GM19463 (cell line): ENCODE measurements at regions not wholly inside any gene's neighbourhood (a gene's known extent, or its start where the extent isn't known, plus 50 kb on each side); places are given as distances from the start of the nearest gene placed in this dataset.

ENCODE experiments used
- ATAC-seq: cut with Tn5 transposase; IDR thresholded peaks from one replicate; pipeline ENCODE4 v1.9.1; 2021; ENCODE audit warnings: mild to moderate bottlenecking, moderate library complexity; ENCODE audit not compliant: unreplicated experiment

DNA sequence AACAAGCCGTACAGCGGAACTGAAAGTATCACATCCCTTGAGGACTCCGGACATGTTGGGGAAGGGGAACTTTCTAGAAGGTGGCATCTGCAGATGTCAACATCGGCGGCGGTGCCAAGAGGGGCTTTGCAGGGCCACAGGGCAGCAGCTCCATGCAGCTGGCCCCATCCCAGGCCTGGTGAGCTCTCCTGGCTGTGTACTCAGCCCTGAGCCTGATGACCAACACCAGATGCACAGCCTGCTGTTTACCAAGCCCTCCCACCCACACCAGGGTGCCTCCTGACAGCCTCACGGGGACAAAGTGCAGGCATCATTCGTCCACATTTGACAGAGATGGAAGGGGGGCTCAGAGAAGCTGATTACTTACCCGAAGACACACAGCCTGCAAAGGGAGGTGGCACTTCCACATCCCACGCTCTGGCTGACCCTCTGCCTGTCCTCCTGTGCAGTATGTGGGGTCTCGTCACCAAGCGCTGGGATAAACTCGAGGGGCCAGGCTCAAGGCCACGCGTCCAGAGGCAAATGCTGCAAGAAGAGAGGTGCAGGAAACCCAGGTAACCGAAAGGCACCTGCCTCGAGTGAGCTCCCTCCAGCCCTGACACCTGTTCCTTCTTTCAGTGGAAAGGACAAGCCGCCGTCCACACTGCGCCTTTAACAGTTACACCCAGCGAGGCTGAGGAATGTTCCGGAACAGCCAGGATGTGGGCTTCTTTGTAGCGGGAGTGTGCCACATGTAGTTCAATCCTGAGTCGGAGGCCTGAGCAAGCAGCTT is 69.0 kb upstream of the ASAP2 start:
- ATAC-seq, result no peak

DNA sequence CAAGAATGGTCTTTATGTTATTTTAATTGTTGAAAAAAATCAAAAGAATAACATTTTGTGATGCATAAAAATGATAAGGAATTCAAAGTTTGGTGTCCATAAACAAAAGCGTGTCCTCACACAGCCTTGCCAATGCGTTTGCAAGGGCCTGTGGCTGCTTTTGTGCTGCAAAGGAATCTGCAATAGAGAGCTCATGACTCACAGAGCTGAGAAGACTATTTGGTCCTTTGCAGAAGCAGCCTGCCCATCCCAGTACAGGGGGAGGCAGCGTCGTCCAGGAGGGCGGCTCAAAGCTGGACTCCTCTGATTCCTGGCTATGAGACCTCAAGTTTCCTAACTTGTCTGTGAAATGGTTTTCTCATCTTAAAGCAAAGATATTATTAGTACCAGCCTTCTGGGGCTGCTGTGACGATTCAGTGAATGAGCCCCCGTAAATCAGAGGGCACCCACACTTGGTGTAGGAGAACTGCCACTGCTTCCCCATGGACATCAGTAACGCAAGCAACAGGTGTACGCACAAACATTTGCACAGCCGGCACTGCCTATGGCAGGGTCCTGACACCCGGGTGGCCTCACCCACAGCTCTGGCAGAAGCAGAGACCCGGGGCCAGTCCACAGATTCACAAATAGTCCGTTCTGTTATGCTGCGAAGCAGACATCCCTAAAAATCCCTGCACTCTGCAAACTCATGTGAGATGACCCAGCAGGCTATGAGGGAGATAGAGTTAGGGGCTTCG is 70.6 kb upstream of the ASAP2 start:
- no peak for ATAC-seq

DNA sequence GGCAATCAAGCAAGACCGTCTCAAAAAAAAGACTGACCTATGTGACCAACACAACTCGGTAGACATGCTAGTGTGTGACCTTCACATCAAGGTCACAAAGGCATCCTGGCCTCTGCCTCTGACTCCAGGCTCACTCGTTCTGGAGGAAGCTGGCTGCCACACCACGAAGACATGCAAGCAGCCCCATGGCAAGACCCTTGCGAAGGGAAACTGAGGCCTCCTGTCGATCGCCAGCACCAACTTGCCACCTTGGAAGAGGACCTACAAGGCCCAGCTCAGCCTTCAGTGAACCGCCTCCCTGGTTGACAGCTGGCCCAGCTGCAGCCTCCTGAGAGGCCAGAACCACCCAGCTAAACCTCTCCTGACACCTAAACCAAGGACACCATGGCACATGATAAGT is 79.3 kb upstream of the ASAP2 start:
- no peak for ATAC-seq

DNA sequence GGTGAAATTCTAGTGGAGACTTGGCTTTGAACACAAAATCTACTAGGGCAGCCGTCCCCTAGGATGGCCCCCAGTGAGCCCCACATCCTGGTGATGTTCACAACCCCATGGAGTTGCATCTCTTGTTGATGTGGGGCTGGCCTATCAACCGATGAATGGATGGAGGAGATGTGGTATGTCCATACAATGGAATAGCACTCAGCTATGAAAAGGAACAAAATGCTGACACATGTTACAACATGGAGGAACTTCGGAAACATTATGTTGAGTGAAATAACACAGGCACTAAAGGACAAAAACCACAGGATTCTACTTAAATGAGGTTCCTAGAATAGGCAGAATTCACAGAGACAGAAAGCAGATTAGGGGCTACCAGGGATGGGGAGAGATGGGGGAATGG is 80.1 kb upstream of the ASAP2 start:
- no peak for ATAC-seq

DNA sequence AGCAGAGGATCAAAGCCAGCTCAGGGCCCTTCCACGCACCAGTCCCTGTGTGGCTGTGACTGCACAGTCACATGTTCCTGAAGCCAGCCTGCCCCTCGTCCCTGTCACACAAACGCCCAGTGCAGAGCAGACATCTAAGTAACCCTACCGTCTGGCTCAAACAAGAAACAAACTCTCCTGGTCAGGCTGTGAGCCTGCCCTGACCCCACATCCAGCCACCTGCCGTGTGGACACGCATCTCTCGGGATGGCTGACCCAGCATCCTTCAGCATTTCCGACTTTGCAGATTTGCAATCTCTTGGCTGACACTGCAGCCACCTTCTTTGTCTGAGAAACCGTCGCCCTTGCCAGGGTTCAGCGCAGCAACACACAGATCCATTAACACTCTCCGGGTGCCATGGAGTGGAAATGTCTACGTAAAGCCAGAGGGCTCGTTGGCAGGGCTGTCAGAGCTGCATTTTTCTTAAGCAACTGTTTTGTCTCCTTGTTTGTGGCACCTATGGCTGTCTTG is 82.3 kb upstream of the ASAP2 start:
- no peak for ATAC-seq

DNA sequence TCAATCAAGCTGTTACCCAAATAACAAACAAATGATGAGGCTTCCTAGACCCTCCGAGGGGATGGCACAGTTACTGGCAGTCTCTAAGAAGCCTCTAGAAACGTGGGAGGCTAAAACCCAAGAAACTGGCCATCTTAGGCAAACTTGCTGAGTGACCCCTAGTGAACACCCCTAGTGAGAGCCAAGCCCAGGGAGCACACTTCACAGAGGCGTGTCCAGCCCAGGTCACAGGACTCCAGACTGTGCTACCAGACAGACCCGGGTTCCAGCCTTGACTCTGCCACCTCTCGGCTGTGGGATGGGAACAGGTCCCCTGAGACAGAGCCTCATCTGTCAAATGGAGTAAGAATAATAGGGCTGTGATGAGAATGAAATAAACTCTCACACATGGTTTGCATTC is 83.5 kb upstream of the ASAP2 start:
- no peak for ATAC-seq

DNA sequence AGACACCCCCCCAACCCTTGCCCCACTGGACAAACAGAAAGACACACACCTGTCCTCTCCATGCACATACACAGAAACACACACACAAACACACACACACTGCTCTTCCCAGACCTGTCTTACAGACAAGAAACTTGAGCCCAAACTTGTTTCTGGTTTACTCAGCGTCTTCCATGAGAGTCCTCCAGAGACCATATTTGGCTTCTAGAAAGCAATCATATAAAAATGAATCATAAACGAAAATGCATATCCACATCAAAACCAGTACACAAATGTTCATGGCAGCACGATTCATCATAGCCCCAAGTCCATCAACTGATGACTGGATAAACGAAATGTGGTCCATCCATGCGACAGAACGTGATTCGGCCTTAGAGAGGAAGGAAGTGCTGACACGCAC is 84.2 kb upstream of the ASAP2 start:
- no peak for ATAC-seq

DNA sequence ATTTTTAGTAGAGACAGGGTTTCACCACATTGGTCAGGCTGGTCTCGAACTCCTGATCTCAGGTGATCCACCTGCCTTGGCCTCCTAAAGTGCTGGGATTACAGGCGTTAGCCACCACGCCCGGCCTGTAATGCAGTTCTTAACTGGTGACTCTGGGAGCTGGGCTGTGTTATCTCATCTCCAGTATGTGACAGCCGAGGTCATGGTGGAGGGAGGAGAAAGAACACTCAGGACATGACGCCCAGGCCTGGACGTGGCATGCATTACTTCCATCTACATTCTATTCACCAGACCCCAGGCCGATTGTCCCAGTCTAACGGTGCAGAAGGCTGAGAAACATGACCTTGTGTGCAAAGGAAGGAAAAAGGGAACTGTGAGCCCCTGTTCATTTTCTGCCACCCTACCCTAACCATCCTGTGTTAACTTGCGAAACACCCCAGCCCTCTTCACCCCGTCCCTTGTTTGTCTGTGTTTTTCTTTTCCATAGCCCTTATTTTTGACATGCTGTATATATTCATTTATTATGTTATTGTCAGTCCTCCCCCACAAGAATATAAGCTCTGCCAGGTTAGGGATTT is 88.1 kb upstream of the ASAP2 start:
- no peak for ATAC-seq

DNA sequence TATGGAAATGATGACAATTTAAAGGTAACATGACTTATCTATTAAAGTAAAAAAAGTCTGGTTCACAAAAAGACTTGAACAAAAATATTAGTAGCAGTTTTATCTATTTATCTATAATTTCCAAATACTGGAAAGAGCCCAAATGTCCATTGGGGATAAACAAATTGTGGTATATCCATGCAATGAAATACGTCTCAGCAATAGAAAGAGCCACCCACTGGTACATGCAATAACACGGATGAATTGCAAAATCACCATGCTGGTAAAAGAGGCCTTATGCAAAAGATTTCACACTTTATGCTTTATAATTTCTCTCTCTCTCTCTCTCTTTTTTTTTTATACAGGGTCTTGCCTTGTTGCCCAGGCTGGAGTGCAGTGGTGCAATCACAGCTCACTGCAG is 91.4 kb upstream of the ASAP2 start:
- ATAC-seq, result no peak

DNA sequence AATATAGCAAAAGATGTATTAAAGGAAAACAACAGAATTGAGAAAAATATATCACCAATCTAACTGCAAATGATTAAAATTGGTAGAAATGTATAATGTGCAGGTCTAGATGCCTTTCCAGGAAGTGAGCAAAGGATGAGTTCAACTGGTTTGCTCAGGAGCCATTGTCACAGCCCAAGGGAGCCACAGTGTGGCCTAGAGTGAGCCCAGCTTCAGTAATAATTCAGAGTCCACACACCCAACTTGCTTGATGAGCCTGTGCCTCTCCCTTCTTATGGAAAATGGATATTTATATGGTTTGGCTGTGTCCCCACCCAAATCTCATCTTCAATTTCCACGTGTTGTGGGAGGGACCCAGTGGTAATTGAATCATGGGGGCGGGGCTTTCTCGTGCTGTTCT is 92.2 kb upstream of the ASAP2 start:
- ATAC-seq, result no peak

DNA sequence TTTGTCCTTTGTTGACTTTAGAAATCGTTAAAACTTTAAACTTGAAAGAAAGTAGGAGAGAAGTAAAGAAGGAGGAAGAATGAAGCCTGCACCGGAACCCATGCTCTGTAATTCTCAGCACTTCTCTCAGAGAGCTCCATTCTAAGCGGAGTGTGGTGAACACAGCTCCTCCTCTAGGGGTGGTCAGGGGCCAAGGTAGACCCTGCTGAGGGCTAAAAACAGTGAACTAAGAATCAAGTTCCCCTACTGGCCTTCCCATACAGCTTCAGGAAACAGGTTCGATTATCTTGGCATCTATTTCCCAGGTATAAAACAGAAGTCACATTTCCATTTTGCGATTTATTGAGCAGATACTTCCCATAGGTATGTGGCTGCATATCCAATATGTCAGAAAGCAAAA is 92.7 kb upstream of the ASAP2 start:
- ATAC-seq, result no peak

DNA sequence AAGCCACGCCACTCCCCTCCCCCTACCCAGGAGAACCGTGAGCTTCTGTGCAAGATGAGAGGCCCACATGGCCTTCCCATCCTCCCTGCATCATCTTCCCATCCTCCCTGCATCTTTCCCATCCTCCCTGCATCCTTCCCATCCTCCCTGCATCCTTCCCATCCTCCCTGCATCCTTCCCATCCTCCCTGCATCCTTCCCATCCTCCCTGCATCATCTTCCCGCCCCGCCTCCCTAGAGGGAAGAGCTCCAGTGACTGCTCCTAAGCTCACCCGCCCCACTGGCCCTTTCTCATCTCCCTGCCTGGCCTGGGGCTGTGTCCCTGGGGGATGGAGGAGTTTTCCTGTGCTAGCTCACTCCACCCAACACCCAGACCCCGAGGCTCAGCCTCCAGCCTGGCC is 93.3 kb upstream of the ASAP2 start:
- ATAC-seq, result no peak

DNA sequence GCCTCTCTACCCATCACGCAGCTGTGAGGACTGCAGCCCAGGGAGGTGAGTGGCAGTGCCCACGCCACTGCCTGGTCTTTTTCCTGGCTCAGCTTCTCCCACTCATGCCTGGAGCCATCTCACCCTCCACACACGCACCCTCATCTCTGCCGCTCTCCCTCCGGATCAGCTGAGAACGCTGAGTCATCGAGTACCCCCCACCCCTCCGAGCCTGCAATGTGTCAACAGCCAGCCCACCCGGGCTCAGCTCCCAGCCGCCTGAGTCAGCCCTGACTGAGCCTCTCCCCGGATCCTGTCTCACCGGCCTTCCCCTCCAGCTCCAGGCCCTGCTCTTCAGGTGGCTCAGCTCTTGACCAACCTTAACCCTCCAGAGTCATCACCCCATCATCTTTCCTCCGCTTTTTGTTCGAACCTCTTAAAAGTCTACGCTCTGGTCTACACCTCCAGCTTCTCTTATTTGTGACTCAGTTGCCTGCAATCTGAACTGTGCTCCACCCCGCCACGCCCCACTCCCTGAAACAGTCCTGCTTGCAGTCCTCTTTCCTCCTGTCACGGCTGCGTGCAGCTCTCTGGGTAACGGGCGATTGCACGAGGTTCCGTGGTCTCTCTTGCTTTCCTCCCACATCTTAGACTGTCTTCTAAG is 94.4 kb upstream of the ASAP2 start:
- no peak for ATAC-seq

DNA sequence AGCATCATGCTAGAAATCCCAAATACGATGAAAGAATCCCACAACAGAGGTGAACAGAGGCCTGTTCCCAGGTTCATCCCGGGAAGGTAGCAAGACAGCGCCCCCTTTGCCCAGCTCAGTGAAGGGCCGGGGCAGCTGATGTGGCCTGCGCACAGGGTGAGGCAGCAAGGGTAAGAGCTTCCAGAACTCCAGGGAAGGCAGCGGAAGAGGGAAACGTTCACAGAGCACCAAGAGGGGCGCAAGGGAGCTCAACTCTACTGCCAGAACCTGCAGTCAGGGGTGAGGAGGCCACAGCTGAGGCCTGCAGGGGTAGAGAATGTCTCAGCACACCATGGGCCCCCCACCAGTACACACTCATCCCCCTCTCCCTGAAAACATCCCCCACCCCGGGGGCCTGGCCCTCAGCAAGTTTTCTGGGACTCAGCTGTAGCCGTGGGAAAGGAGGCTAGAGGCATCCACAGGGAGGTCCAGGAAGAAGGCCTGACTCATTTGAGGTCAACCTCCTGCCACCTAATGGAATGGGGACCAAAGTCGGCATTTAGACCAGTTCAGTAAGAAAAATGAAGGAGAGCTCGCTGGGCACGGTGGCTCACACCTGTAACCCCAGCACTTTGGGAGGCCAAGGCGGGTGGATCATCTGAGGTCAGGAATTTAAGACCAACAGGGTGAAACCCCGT is 95.6 kb upstream of the ASAP2 start:
- no peak for ATAC-seq

DNA sequence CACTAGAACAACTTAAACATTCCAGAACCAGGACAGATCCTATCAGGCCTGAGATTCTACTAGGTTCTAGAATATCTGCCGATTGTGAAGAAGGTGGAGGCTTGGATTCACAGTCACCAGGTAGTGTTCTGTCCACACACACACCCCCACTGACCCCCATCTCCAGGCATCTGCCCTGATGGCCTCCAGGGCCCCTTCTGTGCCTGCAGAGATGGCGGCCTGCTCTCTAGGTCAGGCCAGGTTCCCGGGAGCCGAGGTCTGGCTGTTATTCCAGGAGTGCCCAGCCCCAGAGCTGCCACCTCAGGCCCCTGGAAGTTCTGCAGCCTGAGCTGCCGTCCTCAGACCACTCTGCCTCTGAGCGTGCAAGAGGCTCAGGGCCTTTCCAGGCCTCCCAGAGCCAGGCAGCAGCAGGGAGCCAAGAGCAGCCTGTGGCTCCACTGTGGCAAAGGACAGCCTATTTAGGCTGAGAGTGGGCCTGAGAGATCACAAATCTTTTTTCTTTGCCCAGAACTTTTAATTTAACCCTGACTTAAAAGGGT is 96.2 kb upstream of the ASAP2 start:
- ATAC-seq, result no peak

DNA sequence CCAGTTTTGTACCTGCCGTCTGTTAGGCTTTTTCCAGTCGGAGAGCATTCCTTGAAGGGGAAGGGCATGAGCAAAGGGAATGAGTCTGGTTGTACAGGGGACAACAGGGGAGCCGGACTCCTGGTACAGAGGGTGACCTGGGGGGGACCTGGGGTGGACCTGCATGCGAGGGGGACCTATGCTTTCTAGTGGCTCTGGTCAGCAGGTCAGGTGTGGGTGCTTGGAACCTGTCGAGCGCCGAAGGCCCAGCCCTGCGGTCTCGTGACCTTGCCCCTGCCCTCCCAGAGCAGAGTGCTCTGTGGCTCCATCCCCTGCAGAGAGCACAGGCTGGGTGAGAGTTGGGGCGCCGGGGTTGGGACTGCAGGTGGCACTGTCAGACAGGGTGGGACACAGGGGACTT is 96.7 kb upstream of the ASAP2 start:
- no peak for ATAC-seq

DNA sequence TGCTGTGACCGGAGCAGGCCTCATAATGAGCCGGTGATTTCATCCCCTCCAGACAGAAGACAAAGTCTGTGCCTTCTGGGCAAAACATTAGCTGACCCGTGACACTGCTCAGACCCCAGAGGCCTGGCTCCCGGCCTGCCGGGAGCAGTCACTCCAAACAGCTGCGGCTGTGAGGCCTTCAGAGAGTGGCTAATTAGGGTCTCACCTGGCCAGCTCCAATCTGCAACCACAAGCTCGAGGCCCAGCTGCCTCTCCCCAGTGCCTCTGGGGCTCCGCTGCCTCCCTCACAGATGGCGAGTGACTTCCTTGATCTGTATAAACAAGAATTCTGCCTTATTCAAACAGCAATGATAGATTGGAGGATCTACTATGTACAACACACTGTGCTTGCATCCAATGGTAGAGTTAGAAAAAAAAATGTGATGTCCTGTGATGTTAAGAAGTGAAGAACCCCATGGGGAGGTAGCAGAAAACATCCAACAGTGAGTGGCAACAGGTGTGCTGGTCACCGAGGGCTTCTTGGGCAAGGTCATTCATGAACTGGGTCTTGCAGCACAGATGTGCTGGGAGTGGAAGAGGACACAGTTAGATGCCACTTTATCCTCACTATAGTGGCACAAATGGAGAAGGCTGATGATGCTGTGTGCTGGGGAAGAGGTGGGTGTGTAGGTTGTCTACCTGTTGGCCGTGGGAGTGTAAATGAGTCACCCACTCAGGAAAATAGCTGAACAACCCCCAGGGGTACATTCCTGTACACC is 98.2 kb upstream of the ASAP2 start:
- no peak for ATAC-seq

DNA sequence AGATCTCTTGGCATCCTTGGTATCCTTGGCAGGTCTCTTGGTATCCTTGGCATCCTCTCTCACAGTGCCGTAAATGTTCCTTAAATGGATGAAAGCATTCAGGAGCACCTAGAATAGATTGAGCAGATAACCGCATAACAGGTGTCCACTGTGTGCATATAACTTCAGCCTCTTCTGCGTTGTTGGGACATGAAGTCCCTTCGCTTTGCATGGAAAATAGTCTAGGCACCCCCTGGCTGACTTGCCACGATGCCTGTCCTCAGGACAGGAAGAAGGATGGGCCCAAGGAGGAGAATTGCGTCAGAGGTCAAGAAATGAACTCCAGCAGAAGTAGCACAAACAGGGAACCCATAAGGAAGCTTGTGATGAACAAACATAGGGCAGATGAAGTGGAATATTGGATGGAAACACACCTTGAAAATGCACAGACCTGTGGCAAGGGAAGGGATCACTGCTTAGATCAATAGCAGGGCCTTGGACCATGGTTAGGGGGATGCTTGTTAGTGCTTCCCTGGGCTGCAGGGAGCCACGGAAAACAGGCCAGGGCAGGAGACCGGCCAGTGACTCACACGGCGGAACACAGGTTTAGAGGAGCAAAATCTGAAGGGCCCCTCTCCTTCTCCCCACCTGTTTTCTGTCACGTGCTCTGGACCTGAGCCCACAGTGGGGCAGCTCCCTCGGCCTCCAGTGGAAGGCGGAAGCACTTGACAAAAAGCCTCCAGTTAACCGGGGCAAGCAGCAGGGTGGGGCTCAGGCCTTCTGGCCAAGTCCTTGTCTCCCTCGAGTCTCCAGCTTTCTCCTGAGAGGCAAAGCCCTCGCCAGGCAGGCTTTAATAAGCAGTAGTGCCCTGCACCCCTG is 99.2 kb upstream of the ASAP2 start:
- ATAC-seq, result no peak
